Natural killer cell (primary cell): ENCODE measurements at regions not wholly inside any gene's neighbourhood (a gene's known extent, or its start where the extent isn't known, plus 50 kb on each side); places are given as distances from the start of the nearest gene placed in this dataset.

ENCODE experiments used
- ATAC-seq, 3 donors: fragments of 150-1000 bp in 2 of 3; fragments of 200-7000 bp in 1 of 3; cut with Tn5 transposase; 1 replicate in 1 of 3; 2 replicates in 2 of 3; pipeline ENCODE4 v1.10.0; 2021; ENCODE audit warnings: mild to moderate bottlenecking in 2 of 3, moderate library complexity in 2 of 3
- DNase-seq, 2 donors: peaks; one replicate each; pipeline versions ENCODE4 v3.0.0 to v3.0.0-alpha.2; 2013 to 2021; ENCODE audit warnings: mixed read lengths in 1 of 2
- H3K27ac ChIP-seq: one replicate; pipeline ENCODE4 v1.5.1; 2013; ENCODE audit warnings: mild to moderate bottlenecking, low read length
- H3K27me3 ChIP-seq: one replicate; pipeline ENCODE4 v1.6.1; 2013; ENCODE audit warnings: low read length; ENCODE audit not compliant: control insufficient read depth, insufficient read depth
- H3K36me3 ChIP-seq: one replicate; pipeline ENCODE4 v1.6.1; 2013; ENCODE audit warnings: low read length; ENCODE audit not compliant: control insufficient read depth, insufficient read depth
- H3K4me1 ChIP-seq: one replicate; pipeline ENCODE4 v1.6.1; 2013; ENCODE audit warnings: low read length; ENCODE audit not compliant: control insufficient read depth, insufficient read depth
- H3K4me3 ChIP-seq: one replicate; pipeline ENCODE4 v1.5.1; 2013; ENCODE audit warnings: low read length
- H3K9me3 ChIP-seq: one replicate; pipeline ENCODE4 v1.6.1; 2013; ENCODE audit warnings: low read length; ENCODE audit not compliant: control insufficient read depth, insufficient read depth
- H3K27ac Mint-ChIP-seq, 2 donors: one replicate each; pipeline ENCODE4 v1.8.0; 2022; ENCODE audit warnings: mild to moderate bottlenecking in 2 of 2, mixed read lengths in 2 of 2, moderate library complexity in 1 of 2
- H3K27me3 Mint-ChIP-seq, 2 donors: one replicate each; pipeline ENCODE4 v1.8.0; 2022; ENCODE audit warnings: low read depth in 2 of 2, mixed read lengths in 2 of 2
- H3K36me3 Mint-ChIP-seq: one replicate; pipeline ENCODE4 v1.8.0; 2022; ENCODE audit warnings: mixed read lengths
- H3K4me1 Mint-ChIP-seq, 2 donors: one replicate each; pipeline ENCODE4 v1.8.0; 2022; ENCODE audit warnings: mixed read lengths in 2 of 2
- H3K4me3 Mint-ChIP-seq: one replicate; pipeline ENCODE4 v1.8.0; 2022; ENCODE audit warnings: mild to moderate bottlenecking, moderate library complexity, mixed read lengths
- H3K9me3 Mint-ChIP-seq, 2 donors: one replicate each; pipeline ENCODE4 v1.8.0; 2022; ENCODE audit warnings: mixed read lengths in 2 of 2
- CTCF ChIP-seq: fragments of 200-600 bp; IDR thresholded peaks from one replicate; pipeline ENCODE4 v1.8.0; 2022; ENCODE audit warnings: antibody characterized with exemption
- WGBS: methylation state at CpG from one replicate; pipeline ENCODE4 v1.1.7; 2013; ENCODE audit warnings: missing lambda C conversion rate; ENCODE audit not compliant: insufficient coverage; 5-methylcytosine and 5-hydroxymethylcytosine counted together
- intact Hi-C: fragments of 100-400 bp; cut with micrococcal nuclease; formaldehyde crosslinking; loops from one replicate; pipeline ENCODE4 v1.14.2; 2022

- ATAC-seq (no peak), DNase-seq (no peak)
- H3K27me3 Mint-ChIP-seq = no peaks in the 10 kb centered on the region
- no peaks in the 10 kb centered on the region for H3K36me3 Mint-ChIP-seq
- peaks cover 0 to 5% of the 10 kb centered on the region in 2 donors for H3K9me3 Mint-ChIP-seq
- H3K9me3 ChIP-seq = no peaks in the 10 kb centered on the region
- no peak overlapping the region for H3K4me3 Mint-ChIP-seq
- H3K27ac ChIP-seq = no peak overlapping the region
- H3K4me1 ChIP-seq = no peaks in the 10 kb centered on the region
- no peak overlapping the region for H3K27ac Mint-ChIP-seq
- intact Hi-C loops = no loop called here
- no peak overlapping the region for H3K4me3 ChIP-seq
- no peaks in the 10 kb centered on the region for H3K4me1 Mint-ChIP-seq
- 86% methylated on average over 2 of the region's 2 CpGs for WGBS
- no peak for TF ChIP-seq CTCF
- H3K27me3 ChIP-seq = no peaks in the 10 kb centered on the region
- H3K36me3 ChIP-seq = no peaks in the 10 kb centered on the region
Measured at GRCh38 chr4:22187203-22187820, 238.7 kb upstream of the KCNIP4 start.

DNA sequence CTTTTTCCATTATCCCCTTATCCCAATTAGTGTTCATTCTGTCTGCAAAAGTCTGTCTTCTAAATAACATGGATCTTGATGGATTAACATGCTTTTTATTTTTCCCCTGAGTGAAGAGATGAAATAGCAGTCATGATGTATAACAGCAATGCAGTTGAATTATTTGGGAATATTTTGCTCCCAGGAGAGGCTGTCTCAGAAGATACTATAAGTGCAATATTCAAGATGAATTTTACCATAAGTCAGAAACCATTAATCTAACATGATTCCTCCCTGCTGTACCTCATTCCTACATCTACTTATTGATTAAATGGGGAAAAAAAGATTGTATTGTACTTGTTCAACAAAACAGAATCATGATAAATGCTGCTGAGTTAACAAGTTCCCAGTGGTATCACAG lies 233.2 kb upstream of the KCNIP4 start:
- Histone ChIP-seq H3K27me3 (no peaks in the 10 kb centered on the region), H3K4me3 (no peak overlapping the region), H3K36me3 (no peaks in the 10 kb centered on the region), H3K4me1 (no peaks in the 10 kb centered on the region), H3K9me3 (no peaks in the 10 kb centered on the region), H3K27ac (no peak overlapping the region)
- peaks cover 5 to 7% of the 10 kb centered on the region in 2 donors for H3K9me3 Mint-ChIP-seq
- no peaks in the 10 kb centered on the region for H3K36me3 Mint-ChIP-seq
- H3K4me1 Mint-ChIP-seq = no peaks in the 10 kb centered on the region
- DNase-seq (no peak), ATAC-seq (no peak)
- no peak overlapping the region for H3K27ac Mint-ChIP-seq
- no peak overlapping the region for H3K4me3 Mint-ChIP-seq
- no peaks in the 10 kb centered on the region for H3K27me3 Mint-ChIP-seq
- TF ChIP-seq CTCF = no peak
- intact Hi-C loops = no loop called here

- WGBS = 86% methylated on average over 1 of the region's 1 CpG
- no peak overlapping the region for H3K27ac ChIP-seq
- Mint-ChIP-seq H3K9me3 (peaks cover 8 to 11% of the 10 kb centered on the region in 2 donors), H3K27me3 (no peaks in the 10 kb centered on the region), H3K4me3 (no peak overlapping the region), H3K4me1 (no peaks in the 10 kb centered on the region), H3K36me3 (no peaks in the 10 kb centered on the region), H3K27ac (no peak overlapping the region)
- DNase-seq = no peak
- intact Hi-C loops = no loop called here
- no peaks in the 10 kb centered on the region for H3K4me1 ChIP-seq
- ATAC-seq = no peak
- H3K9me3 ChIP-seq = peaks cover 3% of the 10 kb centered on the region
- no peak overlapping the region for H3K4me3 ChIP-seq
- no peak for TF ChIP-seq CTCF
- H3K36me3 ChIP-seq = no peaks in the 10 kb centered on the region
- no peaks in the 10 kb centered on the region for H3K27me3 ChIP-seq
Measured at GRCh38 chr4:22179124-22179874, 230.7 kb upstream of the KCNIP4 start.

GRCh38 chr4:22174640-22175039 lies 226.1 kb upstream of the KCNIP4 start:
- no peak overlapping the region for H3K27ac Mint-ChIP-seq
- intact Hi-C loops = no loop called here
- no peaks in the 10 kb centered on the region for H3K36me3 Mint-ChIP-seq
- no peak for TF ChIP-seq CTCF
- Histone ChIP-seq H3K4me3 (no peak overlapping the region), H3K36me3 (no peaks in the 10 kb centered on the region), H3K9me3 (peaks cover 6% of the 10 kb centered on the region), H3K4me1 (no peaks in the 10 kb centered on the region), H3K27me3 (no peaks in the 10 kb centered on the region), H3K27ac (no peak overlapping the region)
- H3K9me3 Mint-ChIP-seq = peaks cover 9 to 15% of the 10 kb centered on the region in 2 donors
- H3K4me1 Mint-ChIP-seq = no peaks in the 10 kb centered on the region
- H3K27me3 Mint-ChIP-seq = no peaks in the 10 kb centered on the region
- ATAC-seq (no peak), DNase-seq (no peak)
- H3K4me3 Mint-ChIP-seq = no peak overlapping the region
- WGBS = 43% methylated on average over 1 of the region's 1 CpG
